ENCODE measurements at regions not wholly inside any gene's neighbourhood (a gene's known extent, or its start where the extent isn't known, plus 50 kb on each side); places are given as distances from the start of the nearest gene placed in this dataset.

- H3K9ac ChIP-seq (ENCODE audit: low read depth, low read length), result no peak overlapping the region
- no peak overlapping the region for H3K4me3 ChIP-seq (ENCODE audit: low read depth, low read length)
- no peak overlapping the region for H3K27ac ChIP-seq (ENCODE audit: low read depth, low read length)
- H3K27me3 ChIP-seq (ENCODE audit: control insufficient read depth, insufficient read depth, low read length), result no peaks in the 10 kb centered on the region
- no peaks in the 10 kb centered on the region for H3K36me3 ChIP-seq (ENCODE audit: control insufficient read depth, insufficient read depth, low read length)
- no peaks in the 10 kb centered on the region for H3K4me1 ChIP-seq (ENCODE audit: control insufficient read depth, insufficient read depth, low read length)
- peaks cover 7% of the 10 kb centered on the region for H3K9me3 ChIP-seq (ENCODE audit: control insufficient read depth, insufficient read depth, low read length)
These were observed 101.6 kb upstream of the DLX2 start for GRCh38 chr2:172204309-172204708.

- Histone ChIP-seq H3K27me3 (ENCODE audit: control insufficient read depth, insufficient read depth, low read length) (no peaks in the 10 kb centered on the region), H3K4me1 (ENCODE audit: control insufficient read depth, insufficient read depth, low read length) (no peaks in the 10 kb centered on the region), H3K9me3 (ENCODE audit: control insufficient read depth, insufficient read depth, low read length) (peaks cover 7% of the 10 kb centered on the region), H3K36me3 (ENCODE audit: control insufficient read depth, insufficient read depth, low read length) (no peaks in the 10 kb centered on the region), H3K27ac (ENCODE audit: low read depth, low read length) (no peak overlapping the region), H3K4me3 (ENCODE audit: low read depth, low read length) (no peak overlapping the region), H3K9ac (ENCODE audit: low read depth, low read length) (no peak overlapping the region)
These were observed 102.1 kb upstream of the DLX2 start for GRCh38 chr2:172204762-172205161.

GRCh38 chr2:172205292-172205691 is 102.6 kb upstream of the DLX2 start:
- Histone ChIP-seq H3K4me3 (ENCODE audit: low read depth, low read length) (no peak overlapping the region), H3K27ac (ENCODE audit: low read depth, low read length) (no peak overlapping the region), H3K9ac (ENCODE audit: low read depth, low read length) (no peak overlapping the region), H3K9me3 (ENCODE audit: control insufficient read depth, insufficient read depth, low read length) (peaks cover 2% of the 10 kb centered on the region), H3K4me1 (ENCODE audit: control insufficient read depth, insufficient read depth, low read length) (no peaks in the 10 kb centered on the region), H3K27me3 (ENCODE audit: control insufficient read depth, insufficient read depth, low read length) (no peaks in the 10 kb centered on the region), H3K36me3 (ENCODE audit: control insufficient read depth, insufficient read depth, low read length) (no peaks in the 10 kb centered on the region)

- Histone ChIP-seq H3K27ac (ENCODE audit: low read depth, low read length) (no peak overlapping the region), H3K4me3 (ENCODE audit: low read depth, low read length) (no peak overlapping the region), H3K27me3 (ENCODE audit: control insufficient read depth, insufficient read depth, low read length) (no peaks in the 10 kb centered on the region)
These were observed 105.2 kb upstream of the DLX2 start for GRCh38 chr2:172207911-172208310.

GRCh38 chr2:172208791-172209325 is 106.2 kb upstream of the DLX2 start:
- Histone ChIP-seq H3K4me1 (ENCODE audit: control insufficient read depth, insufficient read depth, low read length) (no peaks in the 10 kb centered on the region), H3K4me3 (ENCODE audit: low read depth, low read length) (no peak overlapping the region), H3K9me3 (ENCODE audit: control insufficient read depth, insufficient read depth, low read length) (no peaks in the 10 kb centered on the region), H3K27ac (ENCODE audit: low read depth, low read length) (no peak overlapping the region), H3K27me3 (ENCODE audit: control insufficient read depth, insufficient read depth, low read length) (no peaks in the 10 kb centered on the region), H3K9ac (ENCODE audit: low read depth, low read length) (no peak overlapping the region), H3K36me3 (ENCODE audit: control insufficient read depth, insufficient read depth, low read length) (no peaks in the 10 kb centered on the region)

More at GRCh38 chr2:172207911-172208310, 105.2 kb upstream of the DLX2 start:
- Histone ChIP-seq H3K36me3 (ENCODE audit: control insufficient read depth, insufficient read depth, low read length) (no peaks in the 10 kb centered on the region), H3K4me1 (ENCODE audit: control insufficient read depth, insufficient read depth, low read length) (no peaks in the 10 kb centered on the region), H3K9me3 (ENCODE audit: control insufficient read depth, insufficient read depth, low read length) (no peaks in the 10 kb centered on the region), H3K9ac (ENCODE audit: low read depth, low read length) (no peak overlapping the region)

GRCh38 chr2:172210599-172210998 is 107.9 kb upstream of the DLX2 start:
- Histone ChIP-seq H3K36me3 (ENCODE audit: control insufficient read depth, insufficient read depth, low read length) (no peaks in the 10 kb centered on the region), H3K9me3 (ENCODE audit: control insufficient read depth, insufficient read depth, low read length) (no peaks in the 10 kb centered on the region), H3K4me1 (ENCODE audit: control insufficient read depth, insufficient read depth, low read length) (no peaks in the 10 kb centered on the region), H3K9ac (ENCODE audit: low read depth, low read length) (no peak overlapping the region), H3K27ac (ENCODE audit: low read depth, low read length) (no peak overlapping the region), H3K4me3 (ENCODE audit: low read depth, low read length) (no peak overlapping the region), H3K27me3 (ENCODE audit: control insufficient read depth, insufficient read depth, low read length) (no peaks in the 10 kb centered on the region)

GRCh38 chr2:172211512-172211911 is 108.8 kb upstream of the DLX2 start:
- Histone ChIP-seq H3K27me3 (ENCODE audit: control insufficient read depth, insufficient read depth, low read length) (no peaks in the 10 kb centered on the region), H3K4me1 (ENCODE audit: control insufficient read depth, insufficient read depth, low read length) (no peaks in the 10 kb centered on the region), H3K27ac (ENCODE audit: low read depth, low read length) (no peak overlapping the region), H3K4me3 (ENCODE audit: low read depth, low read length) (no peak overlapping the region), H3K36me3 (ENCODE audit: control insufficient read depth, insufficient read depth, low read length) (no peaks in the 10 kb centered on the region), H3K9ac (ENCODE audit: low read depth, low read length) (no peak overlapping the region), H3K9me3 (ENCODE audit: control insufficient read depth, insufficient read depth, low read length) (no peaks in the 10 kb centered on the region)

GRCh38 chr2:172213116-172213860 is 110.6 kb upstream of the DLX2 start:
- Histone ChIP-seq H3K36me3 (ENCODE audit: control insufficient read depth, insufficient read depth, low read length) (no peaks in the 10 kb centered on the region), H3K27ac (ENCODE audit: low read depth, low read length) (no peak overlapping the region), H3K27me3 (ENCODE audit: control insufficient read depth, insufficient read depth, low read length) (no peaks in the 10 kb centered on the region), H3K9me3 (ENCODE audit: control insufficient read depth, insufficient read depth, low read length) (no peaks in the 10 kb centered on the region), H3K9ac (ENCODE audit: low read depth, low read length) (no peak overlapping the region), H3K4me1 (ENCODE audit: control insufficient read depth, insufficient read depth, low read length) (no peaks in the 10 kb centered on the region), H3K4me3 (ENCODE audit: low read depth, low read length) (no peak overlapping the region)

- Histone ChIP-seq H3K9ac (ENCODE audit: low read depth, low read length) (no peak overlapping the region), H3K27me3 (ENCODE audit: control insufficient read depth, insufficient read depth, low read length) (no peaks in the 10 kb centered on the region), H3K36me3 (ENCODE audit: control insufficient read depth, insufficient read depth, low read length) (no peaks in the 10 kb centered on the region), H3K9me3 (ENCODE audit: control insufficient read depth, insufficient read depth, low read length) (no peaks in the 10 kb centered on the region), H3K4me3 (ENCODE audit: low read depth, low read length) (no peak overlapping the region), H3K4me1 (ENCODE audit: control insufficient read depth, insufficient read depth, low read length) (no peaks in the 10 kb centered on the region), H3K27ac (ENCODE audit: low read depth, low read length) (no peak overlapping the region)
These were observed 111.6 kb upstream of the DLX2 start for GRCh38 chr2:172214252-172214651.

GRCh38 chr2:172215172-172215935 is 112.7 kb upstream of the DLX2 start:
- H3K4me3 ChIP-seq (ENCODE audit: low read depth, low read length), result no peak overlapping the region
- H3K36me3 ChIP-seq (ENCODE audit: control insufficient read depth, insufficient read depth, low read length), result no peaks in the 10 kb centered on the region
- no peaks in the 10 kb centered on the region for H3K9me3 ChIP-seq (ENCODE audit: control insufficient read depth, insufficient read depth, low read length)
- no peaks in the 10 kb centered on the region for H3K4me1 ChIP-seq (ENCODE audit: control insufficient read depth, insufficient read depth, low read length)
- no peaks in the 10 kb centered on the region for H3K27me3 ChIP-seq (ENCODE audit: control insufficient read depth, insufficient read depth, low read length)
- no peak overlapping the region for H3K9ac ChIP-seq (ENCODE audit: low read depth, low read length)
- no peak overlapping the region for H3K27ac ChIP-seq (ENCODE audit: low read depth, low read length)

- Histone ChIP-seq H3K36me3 (ENCODE audit: control insufficient read depth, insufficient read depth, low read length) (no peaks in the 10 kb centered on the region), H3K27ac (ENCODE audit: low read depth, low read length) (no peak overlapping the region), H3K4me3 (ENCODE audit: low read depth, low read length) (no peak overlapping the region), H3K4me1 (ENCODE audit: control insufficient read depth, insufficient read depth, low read length) (no peaks in the 10 kb centered on the region), H3K9me3 (ENCODE audit: control insufficient read depth, insufficient read depth, low read length) (no peaks in the 10 kb centered on the region), H3K9ac (ENCODE audit: low read depth, low read length) (no peak overlapping the region), H3K27me3 (ENCODE audit: control insufficient read depth, insufficient read depth, low read length) (no peaks in the 10 kb centered on the region)
These were observed 113.2 kb upstream of the DLX2 start for GRCh38 chr2:172215936-172216335.
